NCI-H2029 (cell line): ENCODE measurements at regions not wholly inside any gene's neighbourhood (a gene's known extent, or its start where the extent isn't known, plus 50 kb on each side); places are given as distances from the start of the nearest gene placed in this dataset.
"Not testable (repeated sequence)": the region's sequence is repeated elsewhere in the genome, so short reads cannot be mapped to it uniquely, and the experiment has no call there.

Experiments
- DNase-seq: peaks from one replicate; lab custom pipeline; 2025; lab: John Stamatoyannopoulos, UW

DNA sequence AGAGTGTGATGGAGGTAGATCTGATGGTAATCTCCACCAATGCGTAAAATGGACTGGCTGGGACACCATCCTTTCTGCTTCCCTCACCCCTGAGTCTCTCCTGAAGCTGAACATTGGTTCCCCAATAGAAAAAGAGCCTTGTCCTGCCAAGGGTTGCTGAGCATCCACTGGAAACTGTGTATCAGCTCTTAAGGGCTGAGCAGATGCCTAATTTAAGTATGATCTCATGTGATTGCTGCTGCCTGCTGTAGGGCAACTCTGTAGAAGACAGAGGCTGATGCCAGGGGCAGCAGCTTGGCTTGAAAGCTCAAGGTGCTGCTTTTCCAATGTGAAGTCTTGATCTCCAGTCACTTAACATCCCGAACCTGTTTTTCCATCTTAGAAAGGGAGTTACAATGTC lies 310.3 kb upstream of the CCL2 start:
- no peak for DNase-seq

DNA sequence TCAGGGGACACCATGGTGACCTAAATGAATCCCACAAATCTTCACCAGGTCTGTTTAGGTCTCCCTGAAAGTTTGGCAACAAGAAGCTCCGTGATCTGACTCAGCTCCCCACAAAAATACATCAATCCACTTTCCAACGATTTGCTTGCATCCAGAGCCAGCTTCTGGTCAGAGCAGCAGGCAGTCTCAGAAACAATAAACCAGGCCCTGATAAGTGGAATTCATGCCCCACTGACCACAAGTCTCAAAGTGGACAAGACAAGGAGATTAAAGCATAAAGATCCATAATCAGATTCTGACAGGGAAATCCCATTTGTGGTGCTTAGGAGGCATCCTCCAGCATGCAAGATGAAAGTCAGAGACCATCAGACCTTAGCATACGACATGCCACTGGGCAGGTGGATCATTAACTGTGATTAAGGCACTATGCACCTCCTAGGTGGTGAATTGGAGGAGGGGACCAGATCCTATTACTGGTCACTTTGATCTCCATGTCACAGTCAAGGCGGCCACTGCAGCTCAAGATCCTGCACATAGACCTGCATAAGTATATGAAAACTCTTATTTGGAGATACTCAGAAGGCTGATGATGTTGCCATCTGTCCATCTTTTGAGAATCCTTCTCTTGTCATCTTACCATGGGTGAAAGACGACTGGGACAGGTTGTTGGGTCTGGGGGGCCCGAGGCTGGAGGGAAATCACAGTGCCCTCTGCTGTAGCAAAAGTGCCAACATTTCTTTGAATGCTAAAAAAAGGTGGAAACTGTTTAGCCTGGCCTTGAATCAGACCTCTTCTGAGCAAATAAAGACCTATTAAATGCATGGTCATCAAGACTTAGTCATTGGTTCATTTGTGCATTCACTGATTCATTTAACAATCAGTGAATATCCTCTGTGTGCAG lies 309.2 kb upstream of the CCL2 start:
- DNase-seq: no peak

DNA sequence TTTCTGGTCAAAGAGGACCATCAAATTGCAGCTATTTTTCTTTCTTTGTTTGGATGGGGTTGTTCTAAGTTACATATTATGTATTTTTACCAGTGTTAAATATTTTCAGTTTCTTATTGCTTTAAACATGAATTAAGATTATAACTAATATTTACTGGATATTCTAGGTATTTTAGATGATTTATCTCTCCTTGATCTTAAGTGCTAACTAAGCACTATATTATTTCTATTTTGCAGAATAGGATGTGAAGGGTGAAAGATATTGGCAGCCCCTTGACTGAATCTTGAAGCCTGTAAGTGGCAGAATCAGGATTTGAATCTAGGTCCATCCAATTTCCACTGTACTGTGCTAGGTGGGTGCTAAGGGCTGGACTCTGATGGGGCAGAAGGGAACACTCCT lies 307.3 kb upstream of the CCL2 start:
- DNase-seq: no peak

DNA sequence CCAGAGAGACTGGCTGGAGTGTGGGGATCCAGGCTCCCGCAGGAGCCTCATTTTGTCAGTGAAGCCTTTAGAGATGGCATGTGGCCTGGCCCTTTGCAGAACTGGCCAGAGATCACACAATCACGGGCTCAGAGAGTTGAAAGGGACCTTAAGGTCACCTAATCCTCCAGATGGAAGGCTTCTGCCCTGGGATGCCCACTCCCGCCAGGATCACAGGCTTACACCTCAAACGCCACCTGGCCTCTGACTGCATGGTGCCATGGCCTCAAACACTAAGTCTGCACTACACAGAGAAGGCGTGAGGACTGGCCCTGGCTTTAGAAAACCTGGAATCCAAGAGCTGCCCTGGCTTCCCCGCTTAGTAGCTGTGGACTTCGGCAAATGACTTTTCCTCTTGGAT lies 306.8 kb upstream of the CCL2 start:
- DNase-seq: no peak

DNA sequence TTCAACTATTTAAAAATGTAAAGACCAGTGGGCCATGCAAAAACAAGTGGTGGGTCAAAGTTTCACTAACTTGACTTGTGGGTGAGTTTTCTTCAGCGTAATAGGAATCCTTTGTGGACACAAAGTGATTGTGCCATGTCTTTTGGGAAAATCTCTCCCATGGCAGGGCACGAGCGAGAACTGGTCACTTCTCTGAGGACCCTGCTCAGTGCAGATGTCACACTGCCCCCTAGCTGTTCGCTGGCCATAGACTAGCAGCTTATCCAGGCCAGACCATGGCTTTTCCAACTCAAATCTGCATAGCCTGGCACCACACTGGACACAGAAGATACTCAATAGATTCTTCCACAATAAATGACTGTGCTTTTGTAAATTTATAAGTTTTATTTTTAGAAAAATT lies 306.0 kb upstream of the CCL2 start:
- no peak for DNase-seq

DNA sequence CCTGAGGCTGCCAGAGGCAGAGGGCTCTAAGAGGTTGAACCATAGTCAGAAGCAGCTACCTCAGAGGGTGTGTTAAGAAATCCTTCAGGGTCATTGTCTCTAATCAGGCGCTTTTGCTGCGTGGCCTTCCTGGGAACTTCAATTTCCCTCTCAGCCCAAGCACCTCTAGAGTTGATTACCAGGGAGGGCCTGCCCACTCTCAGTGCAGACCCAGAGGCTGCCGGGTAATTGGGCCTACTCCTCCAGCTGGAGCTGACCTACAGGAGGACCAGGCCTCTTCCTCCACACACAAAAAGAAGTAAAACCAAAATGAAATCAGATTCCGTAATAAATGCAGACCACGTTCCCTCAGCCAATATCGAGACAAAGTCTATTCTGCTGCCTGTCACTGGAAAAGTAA lies 305.0 kb upstream of the CCL2 start:
- no peak for DNase-seq

DNA sequence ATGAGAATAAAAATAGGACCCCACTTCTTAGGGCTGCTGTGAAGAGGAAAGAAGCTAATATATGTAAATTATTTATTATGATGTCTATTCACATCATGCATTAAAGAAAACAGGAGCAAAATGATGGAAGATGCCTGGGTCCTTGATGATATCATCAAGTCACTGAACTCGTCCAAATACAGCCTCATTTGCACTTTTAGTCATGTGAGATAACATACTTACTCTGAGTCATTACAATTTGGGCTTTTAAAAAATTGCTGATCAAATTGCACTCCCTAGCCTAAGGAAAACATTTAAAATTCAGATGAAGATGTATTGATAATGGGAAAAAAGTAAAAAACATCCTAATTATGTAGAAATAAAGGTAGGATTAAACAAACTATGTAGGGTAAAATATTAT lies 302.7 kb upstream of the CCL2 start:
- DNase-seq: no peak

DNA sequence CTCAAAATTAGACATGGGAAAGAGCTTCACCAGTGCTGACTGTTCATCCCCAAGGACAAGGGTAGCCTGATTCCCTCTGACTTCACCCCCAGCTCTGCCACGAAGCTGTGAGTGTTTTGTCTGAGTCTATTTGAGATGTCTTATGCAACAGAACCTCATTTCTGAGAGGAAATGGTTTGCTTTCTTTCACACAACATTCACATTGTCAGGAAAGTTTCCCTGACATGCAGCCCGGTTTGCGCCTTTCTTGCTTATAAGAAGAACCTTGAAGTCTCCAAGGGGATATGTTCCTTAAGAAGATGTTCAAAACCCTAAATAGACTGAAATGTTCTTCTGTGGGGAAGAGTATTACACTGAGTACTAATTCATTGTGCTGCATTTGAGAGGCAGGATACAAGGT lies 300.5 kb upstream of the CCL2 start:
- DNase-seq: no peak

DNA sequence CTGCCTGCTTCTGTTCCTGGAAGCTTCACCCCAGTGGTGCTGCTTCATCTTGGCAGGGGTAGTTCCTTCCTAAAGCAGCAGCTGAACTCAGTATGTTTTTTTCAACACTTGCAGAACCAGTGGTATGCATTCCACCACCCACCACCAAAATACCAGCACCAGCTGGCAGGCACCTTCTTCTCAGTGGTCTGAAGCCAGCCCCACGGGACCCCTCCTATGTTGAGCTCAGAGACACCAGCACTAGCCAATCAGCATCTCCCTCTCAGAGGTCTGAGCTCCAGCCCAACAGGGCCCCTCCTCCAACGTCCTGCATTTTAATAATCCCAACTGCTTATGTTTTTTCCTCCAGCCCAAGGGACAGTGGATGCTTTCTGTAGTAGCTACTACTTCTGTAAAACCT lies 299.6 kb upstream of the CCL2 start:
- DNase-seq: no peak

DNA sequence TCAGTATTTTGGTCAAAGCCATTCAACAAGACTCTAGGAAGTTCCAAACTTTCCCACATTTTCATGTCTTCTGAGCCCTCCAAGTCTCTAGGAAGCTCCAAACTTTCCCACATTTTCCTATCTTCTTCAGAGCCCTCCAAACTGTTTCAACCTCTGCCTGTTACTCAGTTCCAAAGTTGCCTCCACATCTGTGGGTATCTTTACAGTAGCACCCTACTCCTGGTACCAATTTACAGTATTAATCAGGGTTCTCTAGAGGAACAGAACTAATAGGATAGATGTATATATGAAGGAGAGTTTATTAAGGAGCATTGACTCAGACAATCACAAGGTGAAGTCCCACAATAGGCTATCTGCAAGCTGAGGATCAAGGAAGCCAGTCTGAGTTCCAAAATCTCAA lies 296.0 kb upstream of the CCL2 start:
- DNase-seq: not testable (repeated sequence)

DNA sequence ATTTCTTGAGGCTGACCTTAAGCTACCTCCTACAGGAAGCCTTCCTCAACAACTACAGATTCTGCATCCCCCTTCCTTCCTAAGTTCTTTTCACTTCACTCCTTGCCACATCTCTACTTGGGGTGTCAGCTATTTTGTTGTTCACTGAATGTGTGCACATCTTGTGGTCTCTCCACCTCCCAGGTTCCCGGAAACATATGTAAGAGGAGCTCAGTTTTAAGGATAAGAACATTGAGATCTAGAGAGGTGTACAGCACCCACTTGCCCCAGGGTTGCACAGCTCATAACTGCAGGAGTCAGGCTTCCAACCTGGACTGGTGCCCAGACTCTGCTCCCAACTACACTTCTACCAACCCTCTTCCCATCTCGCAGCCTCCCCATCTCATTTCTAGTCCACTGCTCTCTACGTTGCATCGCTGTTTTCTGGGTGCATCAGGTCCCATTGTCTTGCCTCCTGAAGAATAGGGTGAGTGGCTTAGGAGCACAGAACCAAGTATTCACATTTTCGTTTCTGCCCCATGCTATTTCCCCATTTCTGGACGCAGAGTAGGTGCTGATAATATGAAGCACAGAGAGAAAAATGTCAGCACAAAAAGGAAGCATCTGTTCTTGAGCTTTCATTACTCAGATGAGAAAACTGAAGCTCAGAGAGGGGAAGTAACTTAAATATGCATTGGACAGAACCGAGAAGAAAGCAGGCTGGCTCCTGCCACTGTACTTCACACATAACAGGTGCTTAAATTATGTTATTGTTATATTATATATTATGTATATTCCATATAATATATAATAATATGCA lies 292.0 kb upstream of the CCL2 start:
- DNase-seq: no peak

DNA sequence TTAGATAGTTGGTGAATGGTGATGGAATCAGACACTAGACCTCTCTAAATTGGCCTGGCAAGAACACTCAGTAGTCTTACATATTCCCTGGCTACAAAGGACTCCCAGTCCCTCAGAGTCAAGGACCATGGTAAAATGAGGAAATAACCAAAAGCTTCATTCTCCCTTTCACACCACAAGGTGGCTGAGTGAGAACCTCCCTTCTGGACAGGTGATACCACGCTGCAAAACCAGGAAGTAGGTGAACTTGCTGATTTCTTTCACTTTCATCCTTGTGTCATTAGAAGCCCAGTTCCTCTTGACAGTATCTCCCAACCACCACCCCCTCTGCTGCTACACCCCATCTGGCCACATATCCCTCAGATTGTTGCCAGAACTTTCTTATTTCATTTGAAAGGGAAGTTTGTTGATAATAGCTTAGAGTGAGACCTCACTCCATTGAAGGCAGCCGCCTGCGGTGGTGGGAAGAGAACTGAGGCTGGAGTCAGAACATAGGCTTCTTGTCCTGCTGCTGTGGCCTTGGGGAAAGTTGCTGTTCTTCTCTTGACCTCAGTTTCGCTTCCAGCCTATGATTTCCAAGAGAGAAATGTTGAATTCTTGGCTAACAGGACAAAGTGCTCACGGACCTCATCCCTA lies 290.6 kb upstream of the CCL2 start:
- DNase-seq: peak; percentile 66

DNA sequence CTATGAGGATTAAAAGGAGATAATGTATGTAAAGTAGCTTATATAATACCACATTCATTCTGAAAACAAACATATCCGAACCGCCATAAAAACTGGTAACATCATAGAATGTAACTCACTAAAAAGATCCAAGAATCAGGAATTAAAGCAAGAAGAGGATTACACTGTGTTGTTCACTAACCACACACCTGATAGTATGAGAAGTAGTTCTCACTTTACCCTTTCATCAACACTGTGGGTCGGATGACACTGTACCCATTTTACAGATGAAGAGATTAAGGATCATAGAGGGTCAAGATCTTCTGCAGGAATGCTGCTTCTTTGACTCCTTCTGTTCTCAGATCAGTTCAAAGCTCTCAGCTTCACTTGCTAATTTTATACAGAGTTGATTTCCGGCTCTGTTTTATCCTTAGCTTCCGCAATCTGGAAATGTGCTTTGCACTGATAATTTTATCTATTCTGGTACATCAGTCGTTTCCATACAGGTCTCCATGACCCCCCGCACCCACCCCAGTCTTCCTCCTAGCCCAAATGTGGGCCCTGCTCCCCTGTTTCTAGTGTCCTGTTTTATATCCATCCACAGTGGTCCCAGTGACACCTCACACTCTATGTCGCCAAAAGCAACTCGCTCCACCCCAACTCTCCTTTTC lies 288.6 kb upstream of the CCL2 start:
- DNase-seq: no peak

DNA sequence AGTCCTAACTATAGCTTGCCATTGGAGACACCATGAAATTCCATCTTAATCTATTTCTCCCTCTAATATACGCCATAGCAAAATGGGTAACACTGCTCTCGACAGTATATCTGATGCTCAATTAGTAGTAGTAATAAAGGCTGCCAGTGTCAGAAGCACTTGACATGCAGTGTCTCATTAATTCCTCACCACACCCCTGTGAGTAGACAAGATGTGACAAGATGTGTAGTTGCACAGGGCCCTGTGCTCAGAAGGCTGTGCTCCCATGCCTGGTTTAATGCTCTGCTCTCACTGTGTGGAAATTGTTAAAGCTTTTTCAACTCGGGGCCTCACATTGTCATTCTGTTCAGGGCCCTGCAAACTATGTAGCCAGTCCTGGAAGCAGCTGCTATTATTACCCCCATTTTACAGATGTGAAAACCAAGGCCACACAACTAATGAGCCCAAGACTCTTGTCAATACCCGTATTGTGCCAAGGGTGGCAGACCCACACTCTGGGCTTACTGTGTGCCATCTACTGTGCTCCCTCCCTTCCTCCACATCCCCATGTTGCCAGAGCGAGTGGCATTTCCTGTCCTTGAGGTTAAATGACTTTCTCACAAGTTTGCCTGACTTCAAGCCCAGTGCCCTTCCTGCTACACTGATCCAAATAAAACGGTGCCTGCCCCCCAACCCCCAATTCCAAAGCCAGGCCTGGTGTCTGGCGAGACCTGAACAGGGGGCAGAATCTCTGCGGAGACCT lies 287.3 kb upstream of the CCL2 start:
- no peak for DNase-seq

DNA sequence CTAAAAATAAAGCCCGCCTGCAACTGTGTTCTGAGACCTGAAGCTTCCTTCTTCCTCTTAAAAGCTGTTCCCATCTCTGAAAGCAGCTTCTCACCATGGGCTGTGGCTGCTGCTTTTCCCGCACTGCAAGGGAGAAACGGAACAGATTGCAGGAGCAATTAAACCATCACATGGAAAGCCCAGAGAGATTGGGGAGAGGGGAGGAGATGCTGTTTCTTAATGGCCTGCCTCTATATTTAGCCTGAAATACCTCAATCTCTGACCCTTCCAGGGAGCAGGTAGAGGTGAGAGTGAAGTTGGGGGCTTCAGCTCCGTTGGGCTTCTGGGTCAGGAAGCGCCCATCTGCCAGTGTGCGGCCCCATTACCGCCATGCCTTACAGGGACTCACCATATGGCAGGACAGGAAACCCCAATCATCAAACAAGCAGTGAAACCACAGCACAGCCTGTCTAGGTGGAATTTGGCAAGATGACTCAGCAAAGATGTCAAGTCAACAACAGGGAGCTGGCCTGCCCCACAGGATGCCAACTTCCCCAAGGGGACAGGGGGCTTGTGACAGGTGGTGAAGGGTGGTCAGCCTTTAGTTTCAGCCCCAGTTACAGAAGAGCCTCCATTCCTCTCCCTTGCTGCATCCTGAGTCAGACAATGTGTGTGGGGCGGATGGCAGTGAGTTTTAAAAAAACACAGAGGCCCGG lies 286.6 kb upstream of the CCL2 start:
- DNase-seq: no peak

DNA sequence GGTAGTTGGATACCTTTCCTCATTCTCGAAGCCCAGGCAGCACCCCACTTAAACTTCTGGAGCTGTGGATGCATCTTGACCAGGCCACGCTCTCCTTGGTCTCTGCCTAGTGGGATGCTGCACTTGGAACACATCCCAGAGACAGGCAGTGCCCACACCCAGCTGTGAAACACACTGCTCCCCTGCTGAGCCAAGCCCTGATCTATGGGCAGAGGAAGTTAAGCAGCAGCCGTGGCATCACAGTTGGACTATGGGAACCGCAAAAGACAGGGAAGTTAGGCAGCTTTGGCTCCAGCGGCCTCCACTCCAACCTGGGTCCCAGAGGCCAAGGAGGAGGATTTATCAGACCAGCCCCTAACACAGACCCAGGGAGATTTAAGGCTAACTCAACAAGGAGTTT lies 284.8 kb upstream of the CCL2 start:
- DNase-seq: no peak

DNA sequence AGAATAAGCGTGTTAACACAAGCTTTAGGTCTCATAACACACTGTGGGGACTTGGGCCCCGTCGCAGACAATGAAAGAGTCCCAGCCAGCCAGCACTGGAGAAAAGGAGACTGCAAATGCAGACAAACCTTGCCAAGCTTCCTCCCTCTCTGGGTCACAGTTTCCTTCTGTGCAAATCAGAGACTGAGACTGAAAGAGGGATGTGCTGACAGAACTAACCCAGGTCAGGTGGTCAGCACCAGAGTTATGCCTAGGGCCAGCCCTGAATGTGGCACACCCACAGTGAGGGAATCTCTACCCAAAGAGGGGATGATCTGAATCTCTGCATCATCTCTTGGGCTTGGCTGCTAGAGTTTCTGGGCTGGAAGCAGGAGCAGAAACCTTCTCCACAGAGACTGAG lies 282.3 kb upstream of the CCL2 start:
- DNase-seq: no peak

DNA sequence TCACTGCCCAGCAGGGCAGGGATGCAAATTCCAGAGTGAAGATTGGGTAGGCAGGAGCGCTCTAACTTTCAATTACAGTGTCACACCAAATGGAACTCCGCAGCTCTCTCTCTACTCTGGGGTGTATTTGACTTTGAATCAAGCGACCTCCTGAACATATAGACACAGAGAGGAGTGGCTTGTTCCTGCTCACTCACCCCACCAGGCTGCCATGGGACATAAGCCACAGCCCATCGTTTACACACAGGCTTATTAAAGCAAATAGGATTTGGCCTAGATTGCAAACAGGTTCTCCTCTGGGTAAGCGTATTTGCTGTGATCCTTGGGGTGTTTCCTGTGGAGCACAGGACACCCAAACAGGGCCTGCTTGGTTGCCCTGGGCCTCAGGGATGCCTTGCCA lies 281.6 kb upstream of the CCL2 start:
- DNase-seq: peak; percentile 20

DNA sequence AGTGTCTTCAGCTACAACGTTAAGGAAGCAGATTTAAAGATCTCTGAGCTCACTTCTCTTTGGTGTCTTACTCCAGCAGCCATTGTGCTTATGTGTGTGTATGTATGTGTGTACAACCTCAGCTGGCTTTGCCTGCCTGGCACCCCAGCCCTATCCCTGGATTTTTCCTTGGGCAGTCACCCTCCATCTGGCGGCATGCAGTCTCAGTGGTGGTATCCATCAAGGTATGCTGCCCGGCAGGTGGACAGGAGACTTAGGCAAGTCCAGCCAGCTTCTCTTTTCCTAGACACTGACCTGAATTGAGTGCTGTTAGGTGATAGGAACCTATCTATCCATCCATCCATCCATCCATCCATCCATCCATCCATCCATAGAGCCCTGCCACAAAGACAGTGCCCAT lies 280.8 kb upstream of the CCL2 start:
- DNase-seq: no peak

DNA sequence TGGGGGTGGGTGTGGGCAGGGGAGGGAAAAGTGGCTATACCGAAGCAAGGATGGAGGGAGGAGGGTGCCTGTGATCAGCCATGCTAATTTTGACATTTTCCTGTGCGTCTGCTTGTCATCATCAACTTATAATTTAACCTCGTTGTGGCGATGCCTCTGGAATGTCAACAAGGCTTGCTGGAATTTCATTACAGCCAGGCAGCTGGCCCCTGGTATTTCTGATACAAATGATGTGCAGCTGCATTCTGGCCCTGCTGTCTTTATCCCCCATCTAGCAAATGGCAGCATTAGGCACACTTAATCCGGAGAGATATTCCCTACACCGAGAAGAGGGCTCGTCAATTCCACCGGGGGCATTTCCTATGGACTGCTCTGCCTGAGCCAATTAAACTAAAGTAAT lies 278.3 kb upstream of the CCL2 start:
- no peak for DNase-seq
